HG03457 (cell line): ENCODE measurements at regions not wholly inside any gene's neighbourhood (a gene's known extent, or its start where the extent isn't known, plus 50 kb on each side); places are given as distances from the start of the nearest gene placed in this dataset.

Source experiments
- ATAC-seq: cut with Tn5 transposase; IDR thresholded peaks from one replicate; pipeline ENCODE4 v1.9.1; 2021; ENCODE audit warnings: moderate number of reproducible peaks; ENCODE audit not compliant: unreplicated experiment

DNA sequence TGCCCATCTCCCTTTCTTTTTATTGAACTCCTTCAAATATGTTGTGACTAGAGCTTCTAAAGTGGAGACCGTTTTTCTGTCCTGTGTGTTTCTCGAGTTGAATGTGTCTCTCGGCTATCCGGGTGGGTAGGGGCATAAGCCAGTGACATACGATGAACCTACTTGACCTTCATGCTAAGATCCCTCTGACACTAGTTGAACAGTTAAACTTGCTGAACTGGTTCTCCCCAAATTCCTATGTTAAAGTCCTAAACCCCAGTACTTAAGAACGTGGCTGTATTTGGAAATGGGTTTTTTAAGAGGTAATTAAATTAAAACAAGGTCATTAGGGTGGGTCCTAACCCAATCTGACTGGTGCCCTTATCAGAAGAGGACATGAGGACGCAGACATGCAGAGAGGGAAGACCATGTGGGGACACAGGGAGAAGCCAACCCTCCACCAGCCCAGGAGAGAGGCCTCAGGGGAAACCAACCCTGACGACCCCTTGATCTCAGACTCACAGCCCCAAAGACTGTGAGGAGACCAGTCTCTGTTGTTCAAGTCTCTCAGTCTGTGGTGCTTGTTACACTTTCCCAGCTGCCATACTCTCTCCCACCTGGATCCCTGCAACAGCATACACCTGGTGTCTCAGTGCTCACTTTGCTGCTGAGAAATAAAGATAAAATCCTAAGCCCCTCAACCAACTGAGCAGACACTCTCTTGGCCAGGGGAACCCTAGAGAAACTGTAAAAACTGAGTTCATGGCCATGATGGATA, 208.4 kb downstream of the MYLK4 start:
- no peak for ATAC-seq

DNA sequence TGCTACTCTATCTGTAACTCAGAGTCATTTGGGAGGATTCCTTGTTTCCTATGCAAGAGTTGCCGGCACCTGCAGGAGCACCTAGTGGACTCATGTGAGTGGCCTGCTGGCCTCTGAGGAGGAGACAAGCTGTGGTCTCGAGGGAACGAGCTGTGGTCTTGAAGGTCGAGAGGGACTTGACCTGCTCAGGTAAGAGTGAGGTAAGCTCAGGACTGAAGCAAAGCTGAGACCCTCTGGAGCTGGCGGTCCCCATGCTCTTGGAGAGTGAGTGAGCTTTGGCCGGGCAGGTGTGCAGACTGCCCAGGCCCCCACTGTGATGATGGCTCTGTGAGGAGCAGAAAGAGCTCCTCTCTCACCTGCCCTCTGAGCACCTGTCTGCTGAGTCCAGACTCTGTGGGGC, 214.3 kb downstream of the MYLK4 start:
- ATAC-seq = no peak

DNA sequence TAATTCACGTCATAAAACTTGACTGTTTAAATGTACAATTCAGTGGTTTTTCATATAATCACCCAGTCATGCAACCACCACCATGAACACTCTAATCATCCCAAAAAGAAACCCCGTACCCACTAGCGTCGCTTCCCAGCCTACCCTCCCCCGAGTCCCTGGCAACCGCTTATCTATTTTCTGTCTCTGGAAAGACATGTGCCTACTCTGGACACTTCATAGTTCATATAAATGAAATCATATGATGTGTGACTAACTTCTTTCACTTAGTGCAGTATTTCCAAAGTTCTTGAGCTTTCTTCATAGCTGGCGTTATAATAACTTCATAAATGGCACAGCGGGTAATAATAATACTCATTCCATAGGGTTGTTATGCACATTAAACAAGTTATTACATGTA, 215.2 kb downstream of the MYLK4 start:
- no peak for ATAC-seq

DNA sequence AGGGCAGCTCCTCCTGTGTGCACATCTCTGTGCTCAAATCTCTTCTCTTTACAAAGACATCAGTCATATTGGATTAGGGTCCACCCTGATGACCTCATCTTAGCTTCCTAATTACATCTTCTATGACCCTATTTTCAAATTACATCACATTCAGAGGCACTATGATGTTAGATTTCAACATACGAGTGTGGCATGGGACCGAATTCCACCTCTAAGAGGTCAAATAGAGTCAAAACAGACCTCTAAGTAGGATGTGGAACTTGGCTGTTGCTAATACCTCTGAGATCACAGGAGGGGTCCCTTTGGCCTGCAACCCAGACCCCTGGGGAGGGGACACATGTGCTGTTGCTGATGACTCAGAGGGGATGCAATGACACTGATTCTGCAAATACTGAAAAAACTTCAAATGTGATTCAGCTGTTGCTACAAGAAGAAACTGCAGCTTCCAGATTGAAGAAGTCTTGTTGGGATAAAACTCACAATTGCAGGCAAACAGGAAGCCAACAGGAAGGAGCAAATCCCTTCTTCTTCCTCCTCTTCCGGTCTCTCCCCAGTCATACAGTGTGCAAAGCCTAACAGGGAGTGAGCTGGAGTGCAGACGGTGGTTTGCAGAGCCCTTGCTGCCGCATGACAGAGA, 216.2 kb downstream of the MYLK4 start:
- no peak for ATAC-seq

DNA sequence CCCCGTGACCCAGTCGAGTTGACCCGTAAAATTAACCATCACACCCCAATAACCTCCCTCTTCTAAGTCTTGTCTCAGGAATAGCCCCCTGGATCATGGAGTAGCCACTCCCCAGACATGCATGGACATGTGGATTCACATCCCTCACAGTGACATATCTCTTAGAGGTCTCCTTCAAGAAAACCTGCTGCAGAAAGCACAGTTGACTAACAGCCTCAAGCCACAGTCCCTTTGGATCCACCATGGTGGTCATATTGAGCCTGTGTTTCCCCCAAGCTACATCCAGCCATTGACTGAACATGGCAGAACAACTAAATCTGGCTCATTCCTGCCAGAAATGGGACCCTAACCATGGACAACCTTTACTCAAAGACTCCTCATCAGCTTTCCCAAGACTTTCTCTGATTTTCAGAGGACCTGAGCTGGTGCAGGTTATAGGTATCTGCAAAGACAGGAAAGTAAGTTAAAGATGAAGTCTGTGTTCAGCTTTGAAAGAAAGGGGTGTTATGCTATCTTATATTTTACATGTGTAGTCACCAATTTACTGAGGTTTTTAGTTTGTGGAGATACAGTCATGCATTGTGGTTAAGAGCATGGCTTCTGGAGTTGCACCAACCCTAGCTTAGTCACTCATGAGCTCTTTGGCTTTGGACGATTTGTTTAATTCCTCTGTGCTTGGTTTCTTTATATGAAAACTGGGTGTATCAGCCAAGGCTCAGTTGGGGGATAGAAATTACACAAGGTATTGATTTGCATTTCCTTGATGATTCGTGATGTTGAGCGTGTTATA, 219.1 kb downstream of the MYLK4 start:
- no peak for ATAC-seq

DNA sequence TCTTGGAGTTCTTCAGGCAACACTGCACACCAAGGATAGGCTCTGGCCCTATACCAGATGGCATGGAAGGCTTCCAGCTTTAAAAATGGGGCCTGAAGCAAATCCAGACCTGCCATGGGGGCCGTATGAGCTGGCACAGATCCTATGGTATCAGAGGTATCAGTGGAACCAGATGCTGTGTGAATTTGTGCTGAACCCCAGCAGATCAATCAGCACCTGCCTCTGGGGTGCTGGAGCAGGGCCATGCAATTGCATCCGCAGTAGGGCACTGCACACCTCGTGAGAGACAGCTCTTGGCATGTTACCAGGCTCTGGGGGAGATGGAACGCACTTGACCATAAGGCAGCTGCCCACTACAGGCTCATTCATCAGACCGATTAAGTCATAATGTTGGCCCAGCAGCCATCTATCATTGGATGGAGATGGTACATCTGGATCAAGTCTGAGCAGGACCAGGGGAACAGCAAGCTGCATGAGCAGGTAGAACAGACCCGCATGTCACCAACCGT, 221.5 kb downstream of the MYLK4 start:
- ATAC-seq = no peak

DNA sequence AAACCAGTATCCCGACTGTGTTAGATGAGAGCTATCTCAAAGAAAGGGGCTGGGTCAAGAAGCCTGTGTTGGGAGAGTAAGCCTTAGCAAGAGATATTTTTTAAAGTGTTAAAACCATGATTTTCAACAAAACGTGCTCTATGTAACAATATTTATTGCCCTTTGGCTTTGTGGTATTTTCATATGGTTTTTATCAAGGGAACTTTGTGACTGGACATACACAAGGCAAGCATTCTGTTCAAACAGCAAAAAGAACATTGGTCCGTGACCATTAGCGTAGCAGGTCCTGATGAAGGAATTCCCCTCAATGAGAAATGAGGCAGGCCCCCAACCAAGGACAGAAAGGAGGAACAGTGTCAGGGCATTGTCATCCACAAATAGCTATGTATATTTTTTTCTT, 222.6 kb downstream of the MYLK4 start:
- ATAC-seq = no peak

DNA sequence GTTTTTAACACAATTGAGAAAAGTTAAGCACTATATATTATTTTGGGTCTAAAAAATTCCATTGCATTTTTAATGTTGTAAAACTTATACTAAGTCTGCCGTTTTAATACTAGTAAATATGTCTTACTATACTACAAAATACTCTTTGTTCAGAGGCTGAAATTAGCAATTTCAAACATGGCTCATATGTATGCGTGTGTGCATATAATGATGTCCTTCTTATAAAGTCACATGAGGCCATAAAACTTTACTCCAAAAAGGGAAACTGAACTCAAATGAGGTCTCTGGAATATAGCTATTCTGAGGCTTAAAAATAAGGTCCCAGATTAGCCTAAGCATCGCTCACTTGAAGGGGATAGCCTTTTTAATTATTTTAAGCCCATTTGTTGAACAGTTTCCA, 224.0 kb downstream of the MYLK4 start:
- no peak for ATAC-seq

DNA sequence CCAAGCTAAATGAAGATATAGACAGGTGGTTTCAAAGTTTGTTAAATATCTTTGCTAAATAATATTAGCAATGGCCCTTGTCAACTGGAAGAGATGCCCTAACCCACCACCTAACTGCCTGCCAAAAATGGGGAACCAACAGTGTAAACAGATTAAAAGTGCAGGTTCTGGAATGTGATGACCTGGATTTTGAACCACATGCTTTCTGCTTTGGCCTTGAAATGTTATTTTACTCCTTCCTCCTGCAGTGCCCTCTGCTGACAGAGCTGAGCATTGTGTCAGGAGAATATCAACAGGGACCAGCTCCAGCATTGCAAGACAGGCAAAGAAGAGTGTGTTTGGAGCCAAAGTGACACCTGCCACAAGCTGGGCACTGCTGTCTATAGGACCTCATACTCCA, 226.6 kb downstream of the MYLK4 start:
- no peak for ATAC-seq

DNA sequence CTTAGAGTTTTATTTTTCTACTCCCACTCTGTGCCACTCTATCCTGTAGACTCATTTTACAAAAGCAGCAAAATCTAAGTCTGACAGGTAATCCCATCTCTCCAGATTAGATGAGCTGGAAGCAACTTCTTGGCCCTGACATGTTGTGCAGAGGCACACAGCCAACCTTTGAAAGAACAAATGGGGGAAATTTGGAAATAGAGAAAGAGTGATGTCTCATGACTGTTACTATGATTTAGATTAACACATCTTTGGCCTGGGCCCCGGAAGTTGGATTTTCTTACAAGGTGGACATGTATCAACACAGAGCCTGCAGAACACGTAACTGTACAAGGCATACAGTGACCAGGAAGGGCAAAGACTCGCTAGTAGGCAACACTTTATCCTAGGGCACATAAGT, 227.7 kb downstream of the MYLK4 start:
- no peak for ATAC-seq

DNA sequence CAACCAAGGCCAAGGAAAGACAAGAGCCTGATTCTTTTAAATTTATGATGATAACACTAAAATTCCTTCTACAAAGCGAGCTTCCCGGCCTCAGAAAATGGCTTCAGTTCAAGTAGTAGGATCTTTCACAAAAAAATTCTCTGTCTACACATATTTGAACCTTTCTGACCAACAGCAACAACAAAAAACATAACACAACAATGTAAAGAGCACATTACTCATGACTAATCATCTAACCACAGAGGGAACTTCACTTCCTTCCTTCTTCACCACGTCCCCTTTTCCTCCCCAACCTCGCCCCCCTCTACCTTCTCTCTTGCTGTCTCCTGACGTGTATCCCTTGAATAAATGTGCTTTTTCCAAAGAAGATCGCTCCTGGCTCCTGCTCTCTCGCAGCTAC, 228.2 kb downstream of the MYLK4 start:
- ATAC-seq = no peak

DNA sequence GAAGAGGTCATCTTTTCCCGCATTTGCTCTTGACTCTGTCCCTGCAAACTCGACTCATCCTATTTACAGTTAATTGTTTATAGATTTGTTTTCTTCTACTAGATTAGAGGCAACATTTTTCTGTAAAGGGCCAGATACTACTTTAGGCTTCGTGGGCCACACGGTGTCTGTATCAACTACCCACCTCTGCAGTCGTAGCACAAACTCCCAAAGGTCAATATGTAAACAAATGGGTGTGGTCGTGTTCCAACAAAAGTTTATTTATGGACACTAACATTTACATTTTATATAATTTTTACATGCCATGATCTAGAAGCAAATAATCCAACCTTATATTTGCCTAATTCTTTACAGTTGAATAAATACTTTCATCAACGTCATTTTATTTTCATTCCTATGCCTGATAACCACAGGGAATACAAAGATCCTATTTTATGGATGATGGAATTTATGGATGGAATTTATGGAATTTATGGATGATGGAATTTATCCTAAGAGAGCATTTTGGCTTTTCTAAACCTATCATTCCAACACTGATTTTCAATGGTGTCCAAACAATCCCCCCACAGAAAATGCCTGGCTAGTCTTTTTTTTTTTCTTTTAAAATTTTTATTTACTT, 232.8 kb downstream of the MYLK4 start:
- ATAC-seq = no peak

DNA sequence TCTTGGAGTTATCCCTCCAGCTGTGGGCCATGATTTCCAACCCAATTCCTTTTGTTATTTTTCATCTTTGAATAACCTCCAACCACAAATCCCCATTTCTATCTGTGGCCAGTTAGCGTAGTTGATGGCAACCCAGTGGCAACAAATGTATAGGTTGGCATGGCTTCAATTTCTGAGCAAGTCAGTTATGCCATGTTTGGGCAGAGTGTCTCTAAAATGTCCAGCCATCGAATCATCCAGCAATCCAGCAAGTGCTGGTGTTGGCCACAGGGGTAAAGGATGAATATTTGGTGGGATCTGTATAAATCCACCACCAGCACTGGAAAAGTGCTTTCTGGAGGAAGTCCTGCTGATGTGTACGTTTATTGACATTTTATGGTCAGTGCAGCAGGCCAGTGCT, 233.3 kb downstream of the MYLK4 start:
- no peak for ATAC-seq

DNA sequence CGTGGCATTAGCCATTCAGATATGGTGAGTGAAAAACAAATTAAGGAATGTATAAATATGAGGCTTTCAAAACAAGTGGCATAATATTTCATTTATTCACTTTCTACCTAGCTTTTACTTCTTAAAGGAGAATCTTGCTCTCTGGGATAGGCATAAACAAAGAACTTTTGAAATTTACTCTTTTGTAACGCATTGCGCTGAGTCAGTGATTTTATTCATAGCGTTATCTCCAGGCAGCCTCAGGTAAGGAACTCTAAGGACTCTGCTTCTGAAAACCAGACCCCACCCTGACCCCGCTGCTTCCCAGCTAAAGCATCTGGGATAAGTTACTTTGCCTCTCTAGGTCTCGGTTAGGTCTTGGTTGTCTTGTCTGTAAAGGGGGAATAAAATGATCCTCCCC, 234.7 kb downstream of the MYLK4 start:
- no peak for ATAC-seq

DNA sequence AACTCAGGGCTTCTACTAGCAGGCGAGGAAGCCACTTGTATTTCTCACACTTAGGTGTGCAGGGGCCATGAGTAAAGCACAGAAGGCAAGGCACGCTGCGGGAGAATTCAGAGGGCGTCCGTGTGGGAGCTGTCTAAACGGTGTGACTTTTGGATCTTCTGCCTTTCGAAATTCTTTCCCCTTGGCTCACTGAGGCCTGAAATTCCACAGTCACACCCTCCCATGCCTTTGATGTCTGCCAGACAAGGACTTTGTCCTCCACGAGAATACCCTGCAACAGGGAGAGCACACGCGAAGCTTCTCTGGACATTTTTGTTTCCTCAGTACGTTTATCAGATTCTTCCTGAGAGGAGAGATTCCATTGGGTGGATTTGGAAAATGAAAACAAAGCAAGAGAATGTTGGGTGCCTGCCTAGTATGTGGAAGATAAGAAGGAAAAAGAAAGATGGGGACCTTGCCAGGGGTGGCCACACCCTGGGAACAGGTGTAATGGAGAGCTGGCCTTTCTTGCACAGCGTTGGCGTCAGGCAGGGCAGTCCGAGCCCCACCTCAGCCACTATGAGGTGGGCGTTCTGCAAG, 235.7 kb downstream of the MYLK4 start:
- ATAC-seq = no peak

DNA sequence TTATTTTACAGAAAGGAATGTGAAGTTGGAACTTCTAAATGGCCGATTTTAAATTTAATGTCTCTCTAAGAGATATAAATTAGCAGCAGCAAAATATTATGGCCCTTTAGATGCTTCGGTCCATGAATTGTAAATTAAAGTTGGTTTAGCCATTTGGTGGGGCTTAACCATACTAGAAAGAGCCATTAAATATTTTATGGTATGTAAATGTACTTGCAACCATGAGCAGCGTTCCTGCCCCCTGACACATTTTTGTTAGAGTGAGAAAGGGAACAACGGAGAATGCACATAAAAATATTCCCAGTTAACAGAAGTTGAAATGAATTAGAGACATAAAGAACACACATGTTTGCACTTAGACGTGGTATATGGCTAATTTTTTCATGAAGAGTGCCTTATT, 237.9 kb downstream of the MYLK4 start:
- no peak for ATAC-seq

DNA sequence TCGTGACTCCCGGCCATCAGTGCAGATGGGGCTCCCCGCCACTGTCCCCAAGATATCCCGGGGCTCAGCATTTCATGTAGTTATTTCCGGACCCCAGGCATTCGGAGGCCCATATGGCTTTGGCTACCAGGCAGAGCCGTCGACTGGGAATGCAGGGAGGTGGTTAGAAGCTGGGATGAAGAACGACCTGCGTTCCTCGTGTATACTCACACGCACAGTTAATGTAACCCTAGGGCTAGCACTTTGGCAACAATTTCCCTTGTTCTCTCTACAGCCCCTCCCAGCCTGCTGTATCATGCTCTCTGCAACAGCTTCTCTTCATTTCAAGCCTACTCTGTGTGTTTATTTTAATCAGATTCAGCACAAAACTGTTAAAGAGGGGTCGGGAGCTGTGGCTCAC, 240.4 kb downstream of the MYLK4 start:
- ATAC-seq = no peak

DNA sequence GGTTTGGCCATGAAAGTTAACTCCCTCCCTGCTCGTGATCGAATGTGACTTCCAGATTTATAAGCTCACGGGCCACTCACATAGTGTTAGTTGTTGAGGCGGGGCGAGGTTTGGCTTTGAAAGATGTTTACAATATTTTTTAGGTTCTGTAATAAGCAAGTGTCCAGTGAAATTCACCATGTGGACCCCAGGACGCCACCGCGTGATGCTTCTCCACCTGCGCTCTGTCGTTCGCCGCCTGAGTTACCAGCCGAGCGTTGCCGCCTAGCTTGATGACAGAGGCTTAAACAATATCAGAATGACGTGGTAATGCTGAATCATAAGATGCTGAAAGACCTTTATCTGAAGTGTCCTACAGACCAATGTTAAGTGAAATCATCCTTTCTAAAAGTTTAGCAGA, 241.0 kb downstream of the MYLK4 start:
- ATAC-seq = no peak

DNA sequence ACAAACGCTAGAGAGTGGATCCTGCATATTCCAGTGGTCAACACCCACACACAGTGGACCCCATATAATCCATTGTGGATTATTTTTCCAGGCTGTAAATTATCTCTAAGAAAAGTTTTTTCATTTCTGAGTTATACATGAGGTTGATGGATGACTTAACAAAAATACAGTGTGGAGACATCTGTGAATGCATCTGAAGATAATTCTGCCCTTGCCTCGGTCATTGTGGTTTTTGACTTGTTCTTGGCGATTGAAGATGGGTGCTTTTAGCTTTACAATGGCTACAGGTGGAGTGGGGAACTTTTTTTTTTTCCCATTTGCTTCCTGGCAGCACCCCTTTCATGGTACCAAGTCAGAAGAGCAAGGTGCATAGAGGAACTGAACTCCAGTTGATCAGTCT, 242.7 kb downstream of the MYLK4 start:
- no peak for ATAC-seq

DNA sequence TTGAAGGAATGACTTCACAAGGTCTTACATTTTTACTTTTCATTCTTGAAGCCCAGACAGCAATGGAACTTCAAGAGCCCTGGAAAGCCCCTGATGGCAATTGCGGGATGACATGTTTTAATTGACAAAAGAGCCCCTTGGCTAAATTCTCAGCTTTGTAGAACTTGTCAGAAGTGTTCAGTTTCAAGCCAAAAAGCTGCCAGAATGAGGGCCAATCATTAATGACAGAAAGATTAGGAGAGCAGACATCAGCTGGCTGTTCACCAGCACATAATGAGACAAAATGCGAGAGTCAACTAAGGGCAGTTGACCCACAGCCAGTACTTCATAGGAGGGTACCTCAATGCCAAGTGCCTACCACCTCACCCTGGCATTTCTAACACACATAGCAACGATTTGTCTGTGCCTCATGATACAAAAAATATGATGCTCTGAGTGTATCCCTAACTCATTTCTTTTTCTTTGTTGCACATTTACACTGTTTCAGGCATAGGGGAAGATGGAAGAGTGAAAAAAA, 243.1 kb downstream of the MYLK4 start:
- ATAC-seq = no peak

DNA sequence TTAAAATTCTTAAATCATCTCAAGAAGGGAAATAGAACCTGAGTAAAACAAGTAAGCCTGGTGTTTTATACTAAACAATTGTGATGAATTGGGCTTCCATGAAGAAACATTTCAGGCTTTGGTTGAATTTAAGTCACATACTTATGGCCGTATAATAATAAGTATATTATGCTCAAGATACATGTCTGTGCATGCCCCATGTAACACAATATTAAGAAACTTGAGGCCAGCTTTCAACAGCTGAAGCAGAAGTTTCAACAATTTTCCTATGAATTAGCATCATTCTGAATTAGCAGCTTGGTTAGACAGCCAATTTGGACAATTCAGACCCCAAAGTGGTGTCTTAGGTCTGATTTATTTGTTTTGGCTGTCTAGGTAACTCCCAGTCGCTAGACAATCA, 243.7 kb downstream of the MYLK4 start:
- no peak for ATAC-seq
